ENCODE measurements at regions not wholly inside any gene's neighbourhood (a gene's known extent, or its start where the extent isn't known, plus 50 kb on each side); places are given as distances from the start of the nearest gene placed in this dataset.

GRCh38 chr14:35474323-35474722, 59.6 kb upstream of the INSM2 start:
- no peaks in the 10 kb centered on the region for H3K9me3 Mint-ChIP-seq
- Histone ChIP-seq H3K4me1 (ENCODE audit: insufficient read depth) (0 out of 2 replicates have a peak, but pooled peaks cover 4% of the 10 kb centered on the region), H3K27ac (ENCODE audit: low read depth) (no peak overlapping the region), H3K79me2 (replicated peaks; ENCODE audit: insufficient read depth) (no peaks in the 10 kb centered on the region), H3K4me3 (no peak overlapping the region), H2AFZ (no peak overlapping the region), H3F3A (replicated peaks; ENCODE audit: low read depth) (no peaks in the 10 kb centered on the region), H3K36me3 (ENCODE audit: insufficient read depth) (no peaks in the 10 kb centered on the region), H3K9me2 (ENCODE audit: insufficient read depth) (no peaks in the 10 kb centered on the region), H3K4me2 (no peak overlapping the region), H3K27me3 (ENCODE audit: insufficient read depth) (no peaks in the 10 kb centered on the region), H4K20me1 (replicated peaks; ENCODE audit: insufficient read depth) (no peaks in the 10 kb centered on the region)
- H3K27ac Mint-ChIP-seq, result no peak overlapping the region
- DNase-seq (ENCODE audit: low spot score) (no peak), ATAC-seq (no peak)
- H3K4me3 Mint-ChIP-seq, result no peak overlapping the region
- TF ChIP-seq ZNF114 (CRISPR knock-in tag; IDR thresholded peaks at IDR 0.05) (no peak), EZH2phosphoT487 (IDR thresholded peaks at IDR 0.05; ENCODE audit: unreplicated experiment) (no peak), NANOG (IDR thresholded peaks at IDR 0.05; ENCODE audit: borderline replicate concordance) (no peak), ETS1 (IDR thresholded peaks at IDR 0.05) (no peak), EZH2 (IDR thresholded peaks at IDR 0.05; ENCODE audit: low read depth, unreplicated experiment) (no peak), POLR2AphosphoS5 (IDR thresholded peaks at IDR 0.05; ENCODE audit: low read depth) (no peak), CREB1 (CRISPR knock-in tag; IDR thresholded peaks at IDR 0.05; ENCODE audit: low read depth) (no peak), ZNF462 (CRISPR knock-in tag; IDR thresholded peaks at IDR 0.05) (no peak), JUNB (IDR thresholded peaks at IDR 0.05; ENCODE audit: unreplicated experiment) (no peak), ZNF331 (CRISPR knock-in tag; IDR thresholded peaks at IDR 0.05; ENCODE audit: low read depth) (no peak), REST (IDR thresholded peaks at IDR 0.05; ENCODE audit: unreplicated experiment) (no peak), STAT1 (IDR thresholded peaks at IDR 0.05; ENCODE audit: unreplicated experiment) (no peak), CTCF (conservative IDR thresholded peaks at IDR 0.05; ENCODE audit: low read depth in 2 of 2) (no peak)
- H3K4me1 Mint-ChIP-seq, result peaks cover 18% of the 10 kb centered on the region
- no peaks in the 10 kb centered on the region for H3K36me3 Mint-ChIP-seq (ENCODE audit: low read depth)
- no peaks in the 10 kb centered on the region for H3K27me3 Mint-ChIP-seq (ENCODE audit: insufficient read depth, low read depth, poor library complexity)

Data from GM23338 (cell line).